Activated naive CD4-positive, alpha-beta T cell treated with anti-CD3 and anti-CD28 coated beads, Interleukin-2, amount 10 ng/mL, durations not matched to agents 7 days and 5 days (primary cell): ENCODE measurements at regions not wholly inside any gene's neighbourhood (a gene's known extent, or its start where the extent isn't known, plus 50 kb on each side); places are given as distances from the start of the nearest gene placed in this dataset.

Experiments used
- CTCF ChIA-PET: fragments of 350-600 bp; sonication (Branson Sonifier 250); formaldehyde crosslinking; loops from one replicate; lab custom pipeline; 2021; ENCODE audit warnings: antibody characterized with exemption; lab: Charles Lee
- DNase-seq: peaks from one replicate; pipeline ENCODE4 v3.0.0-alpha.2; 2020
- H3K27ac Mint-ChIP-seq: one replicate; pipeline ENCODE4 v1.8.0; 2021; ENCODE audit warnings: mild to moderate bottlenecking, moderate library complexity, mixed read lengths
- H3K27me3 Mint-ChIP-seq: one replicate; pipeline ENCODE4 v1.8.0; 2021; ENCODE audit warnings: mild to moderate bottlenecking, mixed read lengths
- H3K36me3 Mint-ChIP-seq: one replicate; pipeline ENCODE4 v1.8.0; 2021; ENCODE audit warnings: mixed read lengths
- H3K4me1 Mint-ChIP-seq: one replicate; pipeline ENCODE4 v1.8.0; 2021; ENCODE audit warnings: mixed read lengths
- H3K4me3 Mint-ChIP-seq: one replicate; pipeline ENCODE4 v1.8.0; 2021; ENCODE audit warnings: mild to moderate bottlenecking, moderate library complexity, mixed read lengths
- H3K9me3 Mint-ChIP-seq: one replicate; pipeline ENCODE4 v1.8.0; 2021; ENCODE audit warnings: mixed read lengths

DNA sequence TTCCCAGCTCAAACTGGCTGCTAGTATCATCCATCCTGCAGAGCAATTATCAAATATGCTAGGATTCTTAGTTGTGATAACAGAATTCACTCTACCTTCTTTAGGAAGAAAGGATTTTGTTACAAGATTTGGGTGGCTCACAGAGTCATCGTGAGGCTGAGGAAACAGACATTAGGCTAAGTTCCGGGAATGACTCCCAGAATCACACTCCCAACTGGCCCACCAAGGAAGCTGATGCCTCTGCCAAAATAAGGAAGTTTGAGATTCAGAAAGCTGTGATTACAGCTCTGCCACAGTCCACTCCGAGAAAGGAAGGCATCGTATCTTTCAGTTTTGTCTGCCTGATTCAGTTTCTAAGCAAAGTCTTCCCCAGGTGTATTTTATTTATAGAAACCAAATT lies 50.6 kb upstream of the LYPLAL1 start:
- Mint-ChIP-seq H3K4me3 (no peak overlapping the region), H3K27ac (no peak overlapping the region), H3K4me1 (no peaks in the 10 kb centered on the region), H3K27me3 (no peaks in the 10 kb centered on the region), H3K36me3 (no peaks in the 10 kb centered on the region), H3K9me3 (no peaks in the 10 kb centered on the region)
- DNase-seq = no peak
- CTCF ChIA-PET = no interaction called here
